Activated CD4-positive, alpha-beta T cell treated with anti-CD3 and anti-CD28 coated beads, Interleukin-2, amount 10 ng/mL, durations not matched to agents 24 days and 14 days (primary cell): ENCODE measurements at regions not wholly inside any gene's neighbourhood (a gene's known extent, or its start where the extent isn't known, plus 50 kb on each side); places are given as distances from the start of the nearest gene placed in this dataset.
"Not testable (repeated sequence)": the region's sequence is repeated elsewhere in the genome, so short reads cannot be mapped to it uniquely, and the experiment has no call there.

Source experiments
- DNase-seq: peaks from one replicate; pipeline ENCODE4 v3.0.0; 2022
- H3K27ac Mint-ChIP-seq: one replicate; pipeline ENCODE4 v1.8.0; 2022; ENCODE audit warnings: mild to moderate bottlenecking, mixed read lengths
- H3K27me3 Mint-ChIP-seq: one replicate; pipeline ENCODE4 v1.8.0; 2022; ENCODE audit warnings: mixed read lengths
- H3K36me3 Mint-ChIP-seq: one replicate; pipeline ENCODE4 v1.8.0; 2022; ENCODE audit warnings: low read depth, mild to moderate bottlenecking, mixed read lengths
- H3K4me1 Mint-ChIP-seq: one replicate; pipeline ENCODE4 v1.8.0; 2021; ENCODE audit warnings: mixed read lengths
- H3K4me3 Mint-ChIP-seq: one replicate; pipeline ENCODE4 v1.8.0; 2022; ENCODE audit warnings: mild to moderate bottlenecking, moderate library complexity, mixed read lengths
- H3K9me3 Mint-ChIP-seq: one replicate; pipeline ENCODE4 v1.8.0; 2021; ENCODE audit warnings: mixed read lengths
- intact Hi-C: fragments of 100-400 bp; cut with micrococcal nuclease; formaldehyde crosslinking; loops from one replicate; pipeline ENCODE4 v1.15.1; 2023

DNA sequence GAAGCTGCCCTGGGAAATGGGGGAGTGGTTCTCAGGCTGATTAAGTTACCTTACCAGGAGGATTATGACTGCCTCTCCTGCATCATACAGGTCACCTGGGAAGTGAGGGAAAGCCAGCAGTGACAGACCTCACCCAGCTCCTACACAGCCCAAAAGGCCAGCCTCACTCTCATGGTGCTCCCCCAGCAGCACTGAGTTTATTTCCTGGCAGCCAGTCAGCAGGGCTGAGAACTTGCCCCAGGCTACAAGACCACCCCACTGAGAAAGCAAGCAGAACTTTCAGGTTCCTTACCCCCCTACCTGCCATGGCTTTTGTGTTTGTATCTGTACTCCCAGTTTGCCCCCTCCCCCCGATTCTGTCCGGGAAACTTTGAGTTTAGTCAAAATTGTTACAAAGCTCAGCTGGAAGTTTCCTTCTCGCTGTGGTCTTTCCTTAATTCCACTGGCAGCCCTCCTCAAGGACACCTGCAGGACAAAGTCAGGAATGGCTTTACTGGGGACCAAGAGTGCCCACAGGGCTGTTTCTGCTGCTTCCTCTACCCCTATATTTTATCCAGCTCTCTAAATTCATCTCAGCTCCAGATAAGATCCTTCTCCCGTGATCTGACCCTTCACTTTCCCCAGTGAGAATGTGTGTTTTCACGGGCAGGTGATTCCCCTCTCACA lies 649.8 kb upstream of the MBL2 start:
- H3K27me3 Mint-ChIP-seq: no peaks in the 10 kb centered on the region
- H3K4me1 Mint-ChIP-seq: no peaks in the 10 kb centered on the region
- no peak for DNase-seq
- intact Hi-C loops: no loop called here
- no peak overlapping the region for H3K4me3 Mint-ChIP-seq
- H3K27ac Mint-ChIP-seq: no peak overlapping the region
- H3K36me3 Mint-ChIP-seq: no peaks in the 10 kb centered on the region
- peaks cover 4% of the 10 kb centered on the region for H3K9me3 Mint-ChIP-seq

DNA sequence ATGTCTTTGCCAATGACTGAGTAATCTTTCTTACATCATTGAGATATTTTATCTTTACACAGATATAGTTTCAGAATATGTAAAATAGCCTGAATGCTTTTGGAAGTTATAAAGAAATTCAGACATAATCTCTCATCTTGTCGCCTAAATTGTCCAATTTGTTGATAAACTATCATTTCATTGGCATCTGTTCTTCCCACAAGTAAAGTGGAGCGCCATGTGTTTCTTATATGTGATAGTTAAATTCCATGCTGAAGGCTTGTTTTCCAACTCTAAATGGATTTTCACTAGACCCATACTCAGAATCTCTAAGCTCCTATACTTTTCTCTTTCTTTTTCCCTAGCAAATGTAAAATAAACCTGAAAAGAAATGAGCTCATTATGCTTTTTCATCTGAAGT lies 640.1 kb upstream of the MBL2 start:
- Mint-ChIP-seq H3K27me3 (no peaks in the 10 kb centered on the region), H3K36me3 (no peaks in the 10 kb centered on the region), H3K4me1 (no peaks in the 10 kb centered on the region), H3K27ac (no peak overlapping the region), H3K9me3 (no peaks in the 10 kb centered on the region), H3K4me3 (no peak overlapping the region)
- no peak for DNase-seq
- intact Hi-C loops: no loop called here

DNA sequence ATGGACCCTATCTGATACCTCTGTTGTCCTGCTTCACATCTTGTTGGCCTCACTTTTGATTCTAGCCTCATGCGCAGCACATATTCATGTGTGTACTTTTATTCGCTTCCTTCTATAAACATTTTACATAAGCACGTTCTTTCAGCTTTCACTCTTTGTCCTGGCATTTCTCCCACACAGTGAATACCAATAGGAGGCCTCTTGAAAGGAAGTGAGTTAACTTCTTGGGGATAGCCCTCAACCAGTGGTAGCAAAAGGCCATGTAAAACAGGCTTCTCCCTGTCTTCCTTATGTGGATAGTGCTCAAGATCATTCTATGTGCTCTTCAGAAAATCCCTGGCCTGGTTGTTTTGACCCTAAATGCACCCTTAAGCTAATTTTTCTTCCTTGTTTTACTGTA lies 633.9 kb upstream of the MBL2 start:
- Mint-ChIP-seq H3K4me1 (no peaks in the 10 kb centered on the region), H3K9me3 (no peaks in the 10 kb centered on the region), H3K4me3 (no peak overlapping the region), H3K27ac (no peak overlapping the region), H3K27me3 (no peaks in the 10 kb centered on the region), H3K36me3 (no peaks in the 10 kb centered on the region)
- intact Hi-C loops: no loop called here
- no peak for DNase-seq

DNA sequence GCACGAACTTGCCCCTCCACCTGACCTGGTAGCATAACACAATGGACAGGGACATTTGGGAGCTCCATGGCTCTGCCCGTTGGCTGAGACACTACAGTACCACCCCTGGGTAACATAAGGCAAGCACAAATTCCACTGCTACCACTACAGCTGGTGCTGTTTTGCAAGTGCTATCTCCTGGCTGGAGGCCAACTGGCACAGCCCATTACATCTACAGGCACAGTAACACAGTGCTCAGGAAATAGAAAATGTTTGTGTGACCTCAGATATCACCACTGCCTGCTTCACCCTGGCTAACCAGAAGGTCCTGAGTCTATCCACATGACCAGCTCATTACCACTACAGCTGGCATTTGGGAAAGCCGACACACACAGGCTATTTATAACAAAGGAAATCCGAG lies 631.1 kb upstream of the MBL2 start:
- Mint-ChIP-seq H3K4me3 (no peak overlapping the region), H3K27ac (no peak overlapping the region), H3K36me3 (no peaks in the 10 kb centered on the region), H3K27me3 (no peaks in the 10 kb centered on the region), H3K4me1 (no peaks in the 10 kb centered on the region), H3K9me3 (no peaks in the 10 kb centered on the region)
- intact Hi-C loops: no loop called here
- DNase-seq: no peak

DNA sequence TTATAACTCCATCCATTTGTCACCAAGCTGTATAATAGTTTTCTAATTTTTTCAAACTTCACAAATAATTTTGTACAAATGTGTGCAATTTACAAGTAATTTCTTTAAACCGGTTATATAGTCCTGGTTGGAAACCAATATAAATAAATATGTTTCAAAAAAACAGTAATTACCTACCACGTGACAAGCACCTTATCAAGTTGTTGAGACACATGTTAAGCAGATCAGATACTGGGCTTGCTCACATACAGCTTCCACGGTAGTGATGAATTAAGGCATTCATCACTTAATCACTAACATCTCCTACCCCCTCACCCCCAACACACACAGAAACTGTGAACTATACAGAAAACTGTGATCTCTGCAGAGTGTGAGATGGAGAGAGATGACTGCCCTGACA lies 630.0 kb upstream of the MBL2 start:
- no peak for DNase-seq
- H3K36me3 Mint-ChIP-seq: no peaks in the 10 kb centered on the region
- H3K4me1 Mint-ChIP-seq: no peaks in the 10 kb centered on the region
- H3K9me3 Mint-ChIP-seq: no peaks in the 10 kb centered on the region
- no peaks in the 10 kb centered on the region for H3K27me3 Mint-ChIP-seq
- intact Hi-C loops: no loop called here
- H3K27ac Mint-ChIP-seq: no peak overlapping the region
- no peak overlapping the region for H3K4me3 Mint-ChIP-seq

DNA sequence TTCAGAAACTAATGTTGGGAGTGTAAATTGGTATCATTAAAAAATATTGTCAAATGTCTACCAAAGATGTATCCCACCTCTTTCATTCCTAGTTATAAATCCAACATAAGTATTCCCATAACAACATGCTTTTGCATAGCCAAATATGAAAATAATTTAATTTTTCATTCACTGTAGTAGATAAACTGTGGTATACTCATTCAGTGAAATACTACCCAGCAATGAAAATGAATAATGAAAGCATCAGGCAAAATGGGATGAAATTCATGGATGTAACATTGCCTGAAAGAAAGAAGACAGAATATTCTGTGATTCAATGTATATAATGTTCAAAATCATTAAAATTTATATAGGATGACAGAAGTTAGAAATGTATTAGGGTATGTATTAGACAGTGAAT lies 629.0 kb upstream of the MBL2 start:
- Mint-ChIP-seq H3K36me3 (no peaks in the 10 kb centered on the region), H3K4me1 (no peaks in the 10 kb centered on the region), H3K9me3 (no peaks in the 10 kb centered on the region), H3K27ac (no peak overlapping the region), H3K27me3 (no peaks in the 10 kb centered on the region), H3K4me3 (no peak overlapping the region)
- DNase-seq: no peak
- intact Hi-C loops: no loop called here

DNA sequence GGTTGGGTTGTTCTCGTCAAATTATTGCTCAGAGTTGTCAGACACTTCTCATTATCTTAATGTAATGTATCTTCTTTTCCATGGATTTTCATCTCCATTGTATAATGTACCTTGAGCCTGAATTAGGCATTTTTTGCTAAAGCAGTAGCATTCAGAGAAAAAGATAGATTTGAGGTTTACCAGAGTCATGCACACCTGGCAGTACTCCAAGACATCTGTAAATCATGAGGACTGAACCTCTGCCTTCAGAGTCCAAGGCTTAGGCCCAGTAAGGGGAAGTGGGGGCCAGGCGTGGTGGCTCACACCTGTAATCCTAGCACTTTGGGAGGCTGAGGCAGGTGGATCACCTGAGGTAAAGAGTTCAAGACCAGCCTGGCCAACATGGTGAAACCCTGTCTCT lies 624.3 kb upstream of the MBL2 start:
- DNase-seq: no peak
- Mint-ChIP-seq H3K4me3 (no peak overlapping the region), H3K27ac (no peak overlapping the region), H3K27me3 (no peaks in the 10 kb centered on the region), H3K4me1 (no peaks in the 10 kb centered on the region), H3K36me3 (no peaks in the 10 kb centered on the region), H3K9me3 (no peaks in the 10 kb centered on the region)
- intact Hi-C loops: no loop called here

DNA sequence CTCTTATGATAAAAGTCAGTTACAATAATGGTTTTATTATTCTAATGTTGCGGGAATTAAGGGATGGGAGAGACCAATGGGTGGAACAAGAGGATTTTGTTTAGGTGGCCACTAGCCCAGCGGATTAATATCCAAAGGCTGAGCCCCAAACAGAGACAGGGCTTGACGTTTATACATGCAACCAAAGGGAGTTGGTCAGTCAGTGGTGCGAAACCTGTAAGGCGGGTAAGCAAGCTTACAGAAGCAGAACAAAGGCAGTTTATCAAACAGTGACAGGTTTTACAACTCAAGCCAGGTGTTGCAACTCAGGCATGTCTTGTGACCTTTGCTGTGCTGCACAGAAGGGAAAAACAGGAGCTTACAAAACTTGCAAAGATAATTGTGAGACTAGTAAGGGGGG lies 622.9 kb upstream of the MBL2 start:
- no peak overlapping the region for H3K4me3 Mint-ChIP-seq
- H3K27ac Mint-ChIP-seq: no peak overlapping the region
- intact Hi-C loops: no loop called here
- no peaks in the 10 kb centered on the region for H3K36me3 Mint-ChIP-seq
- no peaks in the 10 kb centered on the region for H3K27me3 Mint-ChIP-seq
- no peaks in the 10 kb centered on the region for H3K4me1 Mint-ChIP-seq
- DNase-seq: no peak
- no peaks in the 10 kb centered on the region for H3K9me3 Mint-ChIP-seq

DNA sequence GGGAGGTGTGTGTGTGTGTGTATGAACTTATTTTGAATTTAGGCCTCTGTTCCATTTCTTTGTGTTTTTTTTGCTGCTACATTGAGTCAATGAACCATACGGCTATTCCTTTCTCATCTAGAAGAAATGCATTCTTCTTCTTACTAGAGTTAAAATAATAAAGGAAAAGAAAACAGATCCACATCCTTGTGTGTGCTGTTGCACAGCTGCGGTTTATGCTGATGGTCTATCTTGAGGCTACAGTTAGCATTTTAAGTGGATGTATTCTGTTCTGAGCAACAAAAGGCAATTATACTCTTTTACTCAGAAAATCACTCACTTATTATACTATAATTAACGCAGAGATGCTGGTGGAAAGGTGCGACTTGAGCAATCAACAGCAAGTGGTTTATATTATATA lies 615.0 kb upstream of the MBL2 start:
- H3K27ac Mint-ChIP-seq: no peak overlapping the region
- intact Hi-C loops: no loop called here
- H3K27me3 Mint-ChIP-seq: no peaks in the 10 kb centered on the region
- DNase-seq: no peak
- peaks cover 2% of the 10 kb centered on the region for H3K9me3 Mint-ChIP-seq
- no peaks in the 10 kb centered on the region for H3K36me3 Mint-ChIP-seq
- no peaks in the 10 kb centered on the region for H3K4me1 Mint-ChIP-seq
- H3K4me3 Mint-ChIP-seq: no peak overlapping the region

DNA sequence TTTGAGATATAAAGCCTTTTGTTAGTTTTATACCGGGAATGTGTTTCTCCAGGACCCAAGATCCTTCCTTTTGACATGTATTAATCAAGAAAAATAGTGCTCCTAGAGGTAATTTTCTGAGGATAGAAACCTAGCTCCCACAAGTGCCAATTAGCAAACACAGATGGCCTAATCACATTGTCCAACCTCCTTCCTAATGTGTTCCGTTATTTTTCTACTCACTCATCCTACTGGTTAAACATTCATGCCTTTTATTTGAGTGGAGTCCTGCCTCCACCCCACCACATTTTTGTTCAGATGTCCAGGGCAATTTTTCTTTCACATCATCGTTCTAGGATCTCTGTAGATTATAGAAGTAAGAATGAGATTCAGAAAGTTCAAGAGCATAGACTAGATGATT lies 610.0 kb upstream of the MBL2 start:
- DNase-seq: no peak
- H3K9me3 Mint-ChIP-seq: peaks cover 3% of the 10 kb centered on the region
- intact Hi-C loops: no loop called here

DNA sequence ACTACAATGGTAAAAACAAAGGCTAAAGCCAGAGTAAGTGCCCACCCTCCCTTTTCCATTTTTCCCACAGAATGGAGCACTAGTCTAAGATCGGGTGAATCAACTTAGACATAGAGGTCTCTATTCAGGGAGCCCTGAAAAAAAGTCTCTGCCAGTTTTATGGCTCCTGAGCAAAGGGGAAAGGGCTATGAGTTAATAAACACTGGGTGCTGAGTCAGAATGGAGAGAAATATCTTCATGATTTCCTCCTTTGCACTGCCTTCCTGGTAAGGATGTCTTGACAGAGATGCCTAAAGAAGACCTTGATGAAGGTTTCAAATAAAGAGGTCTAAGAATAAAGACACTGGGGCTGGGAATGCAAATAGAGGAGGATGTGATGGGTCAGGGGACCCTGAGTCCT lies 607.4 kb upstream of the MBL2 start:
- intact Hi-C loops: no loop called here
- H3K36me3 Mint-ChIP-seq: no peaks in the 10 kb centered on the region
- no peak for DNase-seq
- H3K9me3 Mint-ChIP-seq: peaks cover 3% of the 10 kb centered on the region
- H3K4me1 Mint-ChIP-seq: no peaks in the 10 kb centered on the region
- no peak overlapping the region for H3K4me3 Mint-ChIP-seq
- no peaks in the 10 kb centered on the region for H3K27me3 Mint-ChIP-seq
- no peak overlapping the region for H3K27ac Mint-ChIP-seq

More for the DNA sequence above, 610.0 kb upstream of the MBL2 start:
- H3K27ac Mint-ChIP-seq: no peak overlapping the region
- H3K4me3 Mint-ChIP-seq: no peak overlapping the region
- H3K36me3 Mint-ChIP-seq: no peaks in the 10 kb centered on the region
- H3K27me3 Mint-ChIP-seq: no peaks in the 10 kb centered on the region
- no peaks in the 10 kb centered on the region for H3K4me1 Mint-ChIP-seq

DNA sequence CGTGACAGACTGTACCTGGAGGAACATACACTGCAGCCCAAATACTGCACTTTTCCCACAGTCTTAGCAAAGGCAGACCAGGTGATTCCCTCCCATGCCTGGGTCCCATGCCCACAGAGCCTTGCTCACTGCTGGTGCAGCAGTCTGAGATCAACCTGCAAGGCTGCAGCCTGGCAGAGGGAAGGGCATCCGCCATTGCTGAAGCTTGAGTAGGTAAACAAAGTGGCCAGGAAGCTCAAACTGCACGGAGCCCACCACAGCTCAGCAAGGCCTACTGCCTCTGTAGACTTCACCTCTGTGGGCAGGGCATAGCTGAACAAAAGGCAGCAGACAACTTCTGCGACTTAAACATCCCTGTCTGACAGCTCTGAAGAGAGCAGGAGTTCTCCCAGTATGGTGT lies 597.8 kb upstream of the MBL2 start:
- no peak for DNase-seq
- Mint-ChIP-seq H3K27ac (no peak overlapping the region), H3K4me1 (no peaks in the 10 kb centered on the region), H3K27me3 (no peaks in the 10 kb centered on the region), H3K36me3 (no peaks in the 10 kb centered on the region), H3K9me3 (peaks cover 6% of the 10 kb centered on the region), H3K4me3 (no peak overlapping the region)
- intact Hi-C loops: no loop called here

DNA sequence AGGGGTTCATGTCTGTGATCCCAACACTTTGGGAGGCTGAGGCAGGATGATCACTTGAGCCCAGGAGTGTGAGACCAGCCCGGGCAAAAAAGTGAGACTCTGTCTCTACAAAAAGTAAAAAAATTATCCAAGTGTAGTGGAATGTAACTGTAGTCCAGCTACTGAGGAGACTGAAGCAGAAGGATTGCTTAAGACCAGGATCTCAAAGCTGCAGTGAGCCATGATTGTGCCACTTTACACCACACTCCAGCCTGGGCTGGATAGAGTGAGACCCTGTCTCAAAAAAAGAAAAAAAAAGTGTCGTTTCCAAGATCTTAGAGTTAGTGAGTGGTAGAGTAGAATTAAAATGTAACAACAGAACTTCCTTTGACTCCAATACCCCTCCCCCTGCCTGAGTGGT lies 589.4 kb upstream of the MBL2 start:
- no peaks in the 10 kb centered on the region for H3K4me1 Mint-ChIP-seq
- H3K4me3 Mint-ChIP-seq: no peak overlapping the region
- no peaks in the 10 kb centered on the region for H3K27me3 Mint-ChIP-seq
- peaks cover 3% of the 10 kb centered on the region for H3K9me3 Mint-ChIP-seq
- H3K36me3 Mint-ChIP-seq: no peaks in the 10 kb centered on the region
- H3K27ac Mint-ChIP-seq: no peak overlapping the region
- DNase-seq: no peak
- intact Hi-C loops: no loop called here

DNA sequence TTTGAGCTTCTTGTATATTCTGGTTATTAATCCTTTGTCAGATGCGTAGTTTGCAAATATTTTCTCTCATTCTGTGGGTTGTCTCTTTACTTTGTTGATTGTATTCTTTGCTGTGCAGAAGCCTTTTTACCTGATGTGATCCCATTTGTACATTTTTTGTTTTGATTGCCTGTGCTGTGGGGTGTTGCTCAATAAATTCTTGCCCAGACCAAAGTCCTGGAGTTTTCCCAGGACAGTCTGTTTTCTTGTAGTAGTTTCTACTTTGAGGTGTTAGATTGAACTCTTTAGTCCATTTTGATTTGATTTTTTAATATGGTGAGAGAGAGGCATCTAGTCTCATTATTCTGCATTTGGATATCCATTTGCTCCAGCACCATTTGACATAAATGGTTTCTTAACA lies 588.7 kb upstream of the MBL2 start:
- Mint-ChIP-seq H3K4me1 (no peaks in the 10 kb centered on the region), H3K36me3 (no peaks in the 10 kb centered on the region), H3K27ac (no peak overlapping the region), H3K4me3 (no peak overlapping the region), H3K9me3 (peaks cover 3% of the 10 kb centered on the region), H3K27me3 (no peaks in the 10 kb centered on the region)
- no peak for DNase-seq
- intact Hi-C loops: no loop called here

DNA sequence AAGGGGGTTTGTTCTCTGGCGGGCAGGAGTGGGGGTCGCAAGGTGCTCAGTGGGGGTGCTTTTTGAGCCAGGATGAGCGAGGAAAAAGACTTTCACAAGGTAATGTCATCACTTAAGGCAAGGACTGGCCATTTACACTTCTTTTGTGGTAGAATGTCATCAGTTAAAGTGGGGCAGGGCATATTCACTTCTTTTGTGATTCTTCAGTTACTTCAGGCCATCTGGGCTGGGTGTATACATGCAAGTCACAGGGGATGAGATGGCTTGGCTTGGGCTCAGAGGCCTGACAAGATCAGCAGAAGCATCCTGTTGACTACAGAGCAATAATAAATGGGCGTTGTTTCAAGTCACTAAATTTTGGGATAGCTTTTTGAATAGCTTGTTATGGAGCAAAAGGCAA lies 586.4 kb upstream of the MBL2 start:
- H3K9me3 Mint-ChIP-seq, H3K36me3 Mint-ChIP-seq, intact Hi-C loops, H3K27me3 Mint-ChIP-seq, DNase-seq, H3K4me3 Mint-ChIP-seq, H3K27ac Mint-ChIP-seq, H3K4me1 Mint-ChIP-seq: not testable (repeated sequence)
